NCI-H345 treated with DMSO at 0.1 percent for 48 hours (cell line): ENCODE measurements at regions not wholly inside any gene's neighbourhood (a gene's known extent, or its start where the extent isn't known, plus 50 kb on each side); places are given as distances from the start of the nearest gene placed in this dataset.
"Not testable (repeated sequence)": the region's sequence is repeated elsewhere in the genome, so short reads cannot be mapped to it uniquely, and the experiment has no call there.

Experiments used
- DNase-seq: peaks from one replicate; lab custom pipeline; 2025; ENCODE audit not compliant: unreplicated experiment; lab: John Stamatoyannopoulos, UW

GRCh38 chr11:110886288-110886970 is 174.2 kb upstream of the ARHGAP20 start:
- DNase-seq = no peak

- DNase-seq = no peak
Measured at GRCh38 chr11:110883256-110883655, 171.0 kb upstream of the ARHGAP20 start.

DNA sequence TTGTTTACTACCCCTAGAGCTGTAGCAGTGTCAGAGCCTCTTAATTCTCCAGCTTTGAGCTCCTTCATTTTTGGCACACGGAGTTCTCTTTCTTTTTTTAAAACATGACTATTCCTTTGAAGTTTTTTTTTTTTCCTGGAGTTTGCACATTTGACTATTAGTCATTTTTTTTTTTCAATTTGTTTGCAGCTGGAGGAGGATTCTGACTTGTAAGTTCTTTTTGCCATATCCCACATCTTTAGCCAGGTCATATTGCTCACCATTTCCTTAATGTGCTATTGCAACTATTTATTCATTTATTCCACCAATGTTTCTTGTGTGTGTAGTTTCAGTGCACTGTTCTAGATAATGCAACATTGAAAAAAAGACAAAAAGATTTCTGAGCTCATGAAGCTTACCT is 166.3 kb upstream of the ARHGAP20 start:
- no peak for DNase-seq

- DNase-seq = no peak
Measured at GRCh38 chr11:110874437-110875030, 162.3 kb upstream of the ARHGAP20 start.

DNA sequence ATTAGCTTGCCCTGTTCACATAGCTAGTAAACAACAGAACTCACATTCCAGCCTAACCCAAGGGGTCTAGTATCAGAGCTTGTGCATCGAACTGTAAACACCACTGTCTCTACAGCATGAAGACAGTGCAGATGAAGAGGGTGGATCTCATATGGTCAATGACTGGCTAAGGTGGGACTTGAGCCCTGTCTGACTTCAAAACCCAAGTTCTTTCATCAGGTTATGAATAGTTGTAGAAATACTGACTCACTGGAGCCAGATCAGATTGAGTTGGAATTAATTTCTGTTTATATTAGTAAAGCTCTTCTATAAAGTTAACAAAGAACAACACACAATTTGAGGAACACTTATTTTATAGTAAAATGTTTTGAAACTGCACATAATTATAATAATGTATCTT is 161.7 kb upstream of the ARHGAP20 start:
- DNase-seq = no peak

DNA sequence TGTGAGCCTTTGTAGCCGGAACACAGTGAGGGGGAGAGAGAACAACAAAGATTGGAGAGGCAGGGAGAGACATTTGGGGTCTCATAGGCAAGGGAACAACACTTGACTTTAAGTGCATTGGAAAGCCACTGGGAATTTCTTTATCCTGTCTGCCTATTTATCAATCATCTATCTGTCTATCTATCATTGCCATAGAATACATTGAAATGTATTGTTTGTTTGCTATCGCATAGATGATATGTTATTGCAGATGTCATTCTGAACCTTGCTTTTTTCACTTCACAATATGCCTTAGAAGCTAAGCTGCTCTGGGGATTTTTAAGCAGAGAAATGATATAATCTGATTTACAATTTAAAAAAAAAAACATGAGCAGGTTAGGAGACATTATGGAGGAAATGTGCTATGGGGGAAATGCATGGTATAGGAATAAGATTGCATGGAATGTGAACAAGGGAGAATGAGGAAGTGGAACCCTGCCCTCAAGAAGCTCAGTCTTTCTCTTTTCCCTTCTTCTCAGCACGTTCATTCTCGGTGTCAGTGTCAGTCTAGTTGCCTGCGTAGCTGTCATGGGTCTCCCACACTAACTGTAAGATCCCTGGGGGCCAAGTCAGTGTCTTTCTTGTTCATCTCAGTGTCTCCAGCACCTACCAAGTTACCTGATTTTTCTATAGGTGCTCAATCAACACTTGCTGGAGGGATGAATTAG is 158.7 kb upstream of the ARHGAP20 start:
- DNase-seq = no peak

- no peak for DNase-seq
Measured at GRCh38 chr11:110867951-110868350, 155.7 kb upstream of the ARHGAP20 start.

DNA sequence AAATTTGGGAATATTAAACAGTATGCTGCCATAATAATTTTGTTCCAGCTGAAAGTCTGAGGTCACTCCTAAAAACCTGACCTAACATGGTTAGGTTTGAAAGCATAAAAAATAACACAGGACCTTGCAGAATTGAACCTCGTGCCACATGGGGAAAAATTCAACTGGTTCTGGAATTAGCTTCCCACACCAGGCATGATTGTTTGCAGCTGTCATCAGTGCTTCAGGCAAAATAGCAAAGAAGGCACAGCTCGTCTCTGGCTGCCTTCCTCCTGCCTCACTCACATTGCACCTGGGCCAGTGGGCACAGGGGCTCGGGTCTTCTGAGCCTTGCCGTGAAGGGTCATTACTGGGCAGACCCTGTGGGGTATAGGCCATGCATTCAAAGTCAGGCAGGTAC is 153.8 kb upstream of the ARHGAP20 start:
- DNase-seq = no peak

- peak; percentile 41 for DNase-seq
Measured at GRCh38 chr11:110862407-110862806, 150.2 kb upstream of the ARHGAP20 start.

GRCh38 chr11:110860461-110860860 is 148.2 kb upstream of the ARHGAP20 start:
- DNase-seq = no peak

DNA sequence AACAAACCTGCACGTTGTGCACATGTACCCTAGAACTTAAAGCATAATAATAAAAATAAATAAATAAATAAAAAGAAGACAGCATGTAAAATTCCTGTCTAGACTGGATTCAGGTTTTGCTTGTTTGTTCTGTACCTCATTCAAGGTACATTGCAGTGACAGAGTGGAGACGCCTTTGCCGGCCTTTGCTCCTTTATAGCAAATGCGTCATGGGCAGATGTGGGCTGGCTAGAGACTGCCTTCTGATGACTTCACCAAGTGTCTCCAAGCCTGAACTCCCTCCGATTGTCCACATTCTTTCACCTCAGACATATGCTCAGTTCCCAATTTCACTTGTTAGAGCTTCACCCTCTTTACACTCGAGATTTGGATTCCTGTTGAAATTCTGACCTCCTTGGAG is 147.8 kb upstream of the ARHGAP20 start:
- DNase-seq = no peak

DNA sequence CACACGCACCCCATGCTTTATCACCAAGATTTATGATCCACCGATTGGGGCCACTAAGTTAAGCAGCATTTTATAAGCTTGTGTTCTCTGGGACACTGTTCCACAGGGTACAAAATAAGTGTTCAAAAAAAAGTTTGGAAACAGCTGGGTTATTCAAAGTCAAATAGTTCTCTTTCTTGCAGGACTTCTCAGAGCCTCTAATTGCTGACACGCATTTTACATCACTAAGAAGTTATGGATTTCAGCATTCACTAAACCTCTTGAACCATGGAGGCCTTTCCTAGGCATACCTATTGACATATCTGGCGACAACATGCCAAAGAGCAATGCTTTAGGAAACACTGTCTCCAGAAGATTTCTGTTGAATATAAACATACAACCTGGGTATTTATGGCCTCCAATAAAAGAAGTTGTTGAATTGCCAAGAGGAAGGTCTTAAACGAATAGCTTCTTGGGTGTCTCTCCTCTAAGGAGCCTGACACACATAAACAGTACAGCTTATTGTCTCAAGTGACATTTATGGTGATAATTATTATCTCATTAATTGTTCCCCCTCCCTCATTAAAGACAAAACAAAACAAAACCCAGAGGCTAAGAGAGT is 147.1 kb upstream of the ARHGAP20 start:
- DNase-seq = no peak

- DNase-seq = no peak
Measured at GRCh38 chr11:110858547-110858921, 146.3 kb upstream of the ARHGAP20 start.

DNA sequence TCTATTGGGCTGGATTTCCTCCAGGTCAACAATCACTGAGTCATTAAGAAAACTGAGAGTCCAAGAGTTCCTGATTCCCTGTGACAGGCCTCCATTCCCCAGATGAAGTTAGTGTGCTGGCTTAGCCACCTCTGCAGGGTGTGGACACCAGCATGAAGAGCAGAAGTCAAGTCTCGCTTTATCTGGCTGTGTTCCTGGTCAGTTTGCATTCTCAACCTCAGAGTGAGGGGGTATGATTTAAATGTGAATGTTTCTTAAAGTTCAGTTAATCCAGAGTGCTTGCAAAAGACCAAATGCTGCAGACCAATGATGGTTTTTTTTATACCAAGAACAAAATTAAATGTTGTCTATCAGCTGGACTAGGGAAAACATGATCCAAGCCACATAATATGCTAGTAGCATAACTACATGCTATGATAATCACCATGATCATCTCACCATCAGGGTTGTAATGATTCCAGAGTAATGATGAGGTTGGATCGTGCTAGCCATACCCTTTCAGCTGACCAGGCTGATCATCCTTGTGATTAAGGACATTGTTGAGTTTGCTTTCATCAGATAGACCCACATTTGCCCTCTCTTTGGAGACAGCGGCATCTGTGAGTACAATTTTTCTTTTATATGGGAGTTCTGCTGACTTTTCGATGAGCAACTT is 145.8 kb upstream of the ARHGAP20 start:
- DNase-seq = no peak

DNA sequence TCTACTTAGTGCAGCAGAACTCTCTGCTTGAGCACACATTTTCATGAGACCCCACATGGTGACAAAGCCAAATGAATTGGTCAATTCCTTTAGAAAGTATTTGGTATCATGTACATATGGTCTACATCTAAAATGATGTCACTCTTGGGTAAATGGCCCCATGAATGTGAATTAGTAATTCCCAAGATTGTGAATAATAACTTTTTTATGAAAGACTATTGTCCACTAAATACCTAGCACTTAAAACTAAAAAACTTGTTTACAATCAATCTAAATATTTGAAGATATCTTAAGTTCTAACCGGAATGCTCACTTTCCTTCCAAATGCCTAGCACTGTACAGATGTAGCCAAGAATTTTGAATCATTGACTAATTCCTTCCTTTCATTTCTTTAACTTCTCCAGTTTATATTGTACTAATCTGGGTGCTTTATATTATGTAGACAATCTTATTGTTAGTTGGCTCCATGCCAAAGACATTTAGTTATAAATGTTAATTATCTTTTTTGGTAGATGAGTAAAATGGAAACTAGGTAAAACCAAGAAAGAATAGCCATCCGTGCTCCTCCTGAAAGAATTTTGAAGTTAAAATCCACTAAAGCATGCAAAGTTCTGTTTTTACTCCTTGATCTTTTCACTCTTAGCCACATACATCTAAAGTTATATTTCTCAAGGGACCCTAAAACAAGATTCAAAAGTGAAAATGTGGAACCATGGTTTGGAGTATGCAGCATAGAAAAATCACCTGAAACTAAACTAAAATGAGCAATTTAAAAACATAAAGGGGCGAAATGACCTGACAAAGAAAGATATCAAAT is 145.0 kb upstream of the ARHGAP20 start:
- DNase-seq = no peak

- DNase-seq = no peak
Measured at GRCh38 chr11:110856340-110856739, 144.1 kb upstream of the ARHGAP20 start.

DNA sequence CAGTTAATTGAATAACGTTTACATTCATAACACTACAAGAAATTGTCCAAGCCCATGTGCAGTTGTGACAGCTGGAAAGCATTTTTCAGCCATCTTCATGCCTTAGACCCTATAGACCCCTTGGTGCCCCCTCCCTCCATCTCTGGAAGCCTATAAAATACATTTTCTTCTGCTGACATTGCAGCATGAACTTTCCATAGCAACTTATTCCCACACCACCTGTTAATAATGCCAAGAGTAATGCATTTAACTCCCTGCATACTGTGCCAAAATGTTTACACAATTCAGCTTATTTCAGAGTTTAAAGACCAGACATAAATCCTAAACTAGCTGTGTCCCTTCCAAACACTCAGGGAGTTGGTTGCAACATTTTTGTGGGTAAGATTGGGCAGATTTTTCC is 143.0 kb upstream of the ARHGAP20 start:
- DNase-seq = no peak

- no peak for DNase-seq
Measured at GRCh38 chr11:110852921-110853490, 140.8 kb upstream of the ARHGAP20 start.

- DNase-seq = no peak
Measured at GRCh38 chr11:110850846-110851245, 138.6 kb upstream of the ARHGAP20 start.

- not testable (repeated sequence) for DNase-seq
Measured at GRCh38 chr11:110843053-110843452, 130.8 kb upstream of the ARHGAP20 start.
